BLaER1 treated with 17β-estradiol and CSF1 and Interleukin-3, amounts not matched to agents 10 nM and 100 nM (cell line): ENCODE measurements at regions not wholly inside any gene's neighbourhood (a gene's known extent, or its start where the extent isn't known, plus 50 kb on each side); places are given as distances from the start of the nearest gene placed in this dataset.

Experiments
- H3K27ac ChIP-seq, 11 experiments: shearing (Covaris generic); formaldehyde crosslinking; 2 replicates each; pipeline ENCODE4 v1.8.1; 2022
- H3K27me3 ChIP-seq, 11 experiments: shearing (Covaris generic); formaldehyde crosslinking; 2 replicates each; pipeline ENCODE4 v1.8.1; 2022
- H3K36me3 ChIP-seq, 11 experiments: shearing (Covaris generic); formaldehyde crosslinking; 2 replicates each; pipeline ENCODE4 v1.8.1; 2022
- H3K4me1 ChIP-seq, 10 experiments: shearing (Covaris generic); formaldehyde crosslinking; 2 replicates each; pipeline ENCODE4 v1.8.1; 2022
- H3K4me2 ChIP-seq, 11 experiments: shearing (Covaris generic); formaldehyde crosslinking; 2 replicates each; pipeline ENCODE4 v1.8.1; 2022
- H3K4me3 ChIP-seq, 10 experiments: shearing (Covaris generic); formaldehyde crosslinking; 2 replicates each; pipeline ENCODE4 v1.8.1; 2022
- H3K9ac ChIP-seq, 11 experiments: shearing (Covaris generic); formaldehyde crosslinking; 2 replicates each; pipeline ENCODE4 v1.8.1; 2022
- H3K9me3 ChIP-seq, 11 experiments: shearing (Covaris generic); formaldehyde crosslinking; replicated peaks in 1 of 11; 2 replicates each; pipeline ENCODE4 v1.8.1; 2022
- H4K20me1 ChIP-seq, 11 experiments: shearing (Covaris generic); formaldehyde crosslinking; 2 replicates each; pipeline ENCODE4 v1.8.1; 2022
- Cebpa-rat ChIP-seq, 11 experiments: shearing (Covaris generic); IDR thresholded peaks; 2 replicates each; pipeline ENCODE4 v1.8.1; 2022

DNA sequence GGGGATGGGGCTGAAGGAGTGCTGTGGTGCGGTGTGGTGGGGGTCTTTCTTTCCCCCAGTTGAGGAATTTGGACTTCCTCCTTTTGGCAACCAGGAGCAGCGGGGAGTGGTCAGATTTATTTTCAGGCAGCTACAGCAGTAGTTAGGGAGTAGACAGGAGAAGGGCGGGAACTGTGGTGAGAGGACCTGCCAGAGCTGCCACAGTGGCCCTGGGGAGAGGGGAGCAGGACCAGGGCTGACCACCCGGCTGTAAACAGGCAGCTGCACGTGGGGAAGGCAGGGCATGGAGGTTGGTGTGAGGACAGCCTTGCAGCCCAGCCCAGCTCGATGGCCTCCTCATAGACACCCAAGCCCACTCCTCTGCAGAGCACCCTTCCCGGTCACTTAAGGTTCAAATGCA, 197.2 kb downstream of the GLI2 start:
- H3K27ac ChIP-seq: no peak overlapping the region

DNA sequence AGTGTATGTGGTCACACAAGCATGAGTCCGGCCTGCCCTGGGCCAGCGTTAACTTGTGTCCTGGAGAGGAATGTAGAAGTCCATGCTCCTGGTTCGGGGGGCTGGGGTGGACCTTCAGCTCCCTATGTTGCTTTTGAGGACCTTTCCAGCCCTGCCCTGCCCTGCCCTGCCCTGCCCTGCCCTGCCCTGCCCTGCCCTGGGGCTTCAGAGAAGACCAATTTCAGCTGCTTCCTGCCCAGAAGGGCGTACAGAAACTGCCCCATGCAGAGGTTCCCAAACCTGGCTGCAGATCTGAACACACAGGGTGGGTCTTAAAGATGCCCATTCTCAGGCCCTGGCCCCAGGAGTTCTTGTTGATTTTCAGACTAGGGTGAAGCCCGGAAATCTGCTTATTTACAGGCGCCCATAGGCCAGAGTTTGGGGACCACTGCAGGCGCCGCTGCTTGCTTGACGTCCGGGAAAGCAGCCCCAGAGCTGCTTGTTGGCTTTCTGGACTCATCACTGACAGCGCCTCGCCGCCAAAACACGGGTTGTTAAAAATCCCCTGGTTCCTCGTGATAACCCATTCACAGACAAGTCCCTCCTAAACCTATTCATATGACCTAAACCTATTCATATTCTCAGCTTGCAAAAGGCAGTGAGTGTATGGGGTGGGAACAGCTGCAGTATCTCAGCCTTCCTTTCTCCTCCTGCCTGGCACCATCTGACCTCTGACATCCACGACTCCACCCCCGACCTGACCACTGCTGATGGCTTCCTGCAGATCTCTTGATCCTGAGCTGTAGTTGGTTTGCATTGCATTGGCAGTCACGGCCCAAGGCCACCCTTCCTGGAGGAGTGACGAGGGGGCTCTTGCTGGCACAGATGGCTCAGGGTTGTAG, 198.3 kb downstream of the GLI2 start:
- Histone ChIP-seq H3K9ac (no peak overlapping the region), H3K36me3 (no peaks in the 10 kb centered on the region), H3K4me2 (no peak overlapping the region), H3K27ac (no peak overlapping the region), H3K4me3 (no peak overlapping the region), H3K27me3 (no peaks in the 10 kb centered on the region), H3K4me1 (peaks cover 0 to 11% (median 2%) of the 10 kb centered on the region in 10 experiments; a peak in 7 of 20 replicates), H4K20me1 (no peaks in the 10 kb centered on the region; a peak in 1 of 22 replicates), H3K9me3 (peaks cover 0 to 13% (median 0%) of the 10 kb centered on the region in 11 experiments; a peak in 5 of 22 replicates)
- no peak for TF ChIP-seq Cebpa-rat (IDR thresholded peaks at IDR 0.05)

More for the DNA sequence above, 197.2 kb downstream of the GLI2 start:
- peak overlapping the region in 3 of 11 experiments; percentile 12 to 26 (median 19); a peak in 4 of 22 replicates for H3K4me2 ChIP-seq
- H3K4me1 ChIP-seq: peaks cover 0 to 9% (median 0%) of the 10 kb centered on the region in 10 experiments; a peak in 3 of 20 replicates
- no peaks in the 10 kb centered on the region; a peak in 1 of 22 replicates for H4K20me1 ChIP-seq
- no peak overlapping the region for H3K9ac ChIP-seq
- peaks cover 0 to 13% (median 0%) of the 10 kb centered on the region in 11 experiments; a peak in 5 of 22 replicates for H3K9me3 ChIP-seq
- H3K27me3 ChIP-seq: no peaks in the 10 kb centered on the region
- no peaks in the 10 kb centered on the region for H3K36me3 ChIP-seq
- H3K4me3 ChIP-seq: no peak overlapping the region
- no peak for TF ChIP-seq Cebpa-rat (IDR thresholded peaks at IDR 0.05)

DNA sequence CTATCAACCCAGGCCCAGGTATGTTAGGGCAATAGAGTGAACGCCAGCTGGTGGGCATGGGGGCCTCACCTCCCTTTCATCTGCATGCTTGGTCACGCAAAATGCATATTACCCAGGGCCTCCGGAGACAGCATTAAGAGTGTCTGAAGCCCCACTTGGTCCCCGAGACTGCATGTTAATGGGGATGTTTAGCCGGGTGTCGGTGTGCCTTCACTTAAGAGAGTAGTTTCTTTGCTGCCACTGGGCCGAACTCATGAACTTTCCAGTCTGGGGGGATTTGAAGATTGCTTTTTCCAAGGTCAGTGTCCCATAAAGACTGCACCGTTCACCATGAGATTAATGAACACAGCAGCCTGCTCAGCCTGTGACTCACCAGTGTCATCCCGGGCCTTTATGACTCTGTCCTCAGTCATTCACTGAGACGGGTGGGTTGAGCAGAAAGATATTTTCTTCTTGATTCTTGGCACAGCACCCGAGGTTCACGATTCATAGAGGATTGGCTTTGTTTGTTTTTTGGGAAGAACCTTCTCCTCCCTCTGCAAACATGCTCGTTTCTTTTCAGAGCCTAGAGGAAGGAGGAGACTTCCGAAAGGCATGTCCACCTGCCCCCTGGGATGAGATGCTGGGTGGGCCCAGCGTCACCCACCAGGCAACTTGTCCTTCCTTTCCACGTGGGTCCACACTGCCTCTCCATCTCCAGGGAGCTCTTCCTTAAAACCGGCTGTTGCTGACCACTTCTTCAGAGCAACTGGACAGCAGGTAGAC, 199.1 kb downstream of the GLI2 start:
- no peak overlapping the region for H3K27ac ChIP-seq
- H3K4me3 ChIP-seq: no peak overlapping the region
- no peaks in the 10 kb centered on the region for H3K27me3 ChIP-seq
- TF ChIP-seq Cebpa-rat (IDR thresholded peaks at IDR 0.05): no peak
- no peak overlapping the region for H3K4me2 ChIP-seq
- H3K9ac ChIP-seq: no peak overlapping the region
- peaks cover 0 to 17% (median 4%) of the 10 kb centered on the region in 10 experiments; a peak in 9 of 20 replicates for H3K4me1 ChIP-seq
- peaks cover 0 to 13% (median 0%) of the 10 kb centered on the region in 11 experiments; a peak in 5 of 22 replicates for H3K9me3 ChIP-seq
- no peaks in the 10 kb centered on the region; a peak in 1 of 22 replicates for H4K20me1 ChIP-seq
- H3K36me3 ChIP-seq: no peaks in the 10 kb centered on the region

GRCh38 chr2:120935339-120936313, 200.0 kb downstream of the GLI2 start:
- Histone ChIP-seq H3K4me3 (no peak overlapping the region), H3K4me2 (no peak overlapping the region), H3K9me3 (peaks cover 0 to 12% (median 0%) of the 10 kb centered on the region in 11 experiments; a peak in 5 of 22 replicates), H4K20me1 (no peaks in the 10 kb centered on the region; a peak in 1 of 22 replicates), H3K27ac (no peak overlapping the region), H3K4me1 (peaks cover 0 to 17% (median 5%) of the 10 kb centered on the region in 10 experiments; a peak in 9 of 20 replicates), H3K9ac (no peak overlapping the region), H3K27me3 (no peaks in the 10 kb centered on the region), H3K36me3 (no peaks in the 10 kb centered on the region)
- TF ChIP-seq Cebpa-rat (IDR thresholded peaks at IDR 0.05): no peak

DNA sequence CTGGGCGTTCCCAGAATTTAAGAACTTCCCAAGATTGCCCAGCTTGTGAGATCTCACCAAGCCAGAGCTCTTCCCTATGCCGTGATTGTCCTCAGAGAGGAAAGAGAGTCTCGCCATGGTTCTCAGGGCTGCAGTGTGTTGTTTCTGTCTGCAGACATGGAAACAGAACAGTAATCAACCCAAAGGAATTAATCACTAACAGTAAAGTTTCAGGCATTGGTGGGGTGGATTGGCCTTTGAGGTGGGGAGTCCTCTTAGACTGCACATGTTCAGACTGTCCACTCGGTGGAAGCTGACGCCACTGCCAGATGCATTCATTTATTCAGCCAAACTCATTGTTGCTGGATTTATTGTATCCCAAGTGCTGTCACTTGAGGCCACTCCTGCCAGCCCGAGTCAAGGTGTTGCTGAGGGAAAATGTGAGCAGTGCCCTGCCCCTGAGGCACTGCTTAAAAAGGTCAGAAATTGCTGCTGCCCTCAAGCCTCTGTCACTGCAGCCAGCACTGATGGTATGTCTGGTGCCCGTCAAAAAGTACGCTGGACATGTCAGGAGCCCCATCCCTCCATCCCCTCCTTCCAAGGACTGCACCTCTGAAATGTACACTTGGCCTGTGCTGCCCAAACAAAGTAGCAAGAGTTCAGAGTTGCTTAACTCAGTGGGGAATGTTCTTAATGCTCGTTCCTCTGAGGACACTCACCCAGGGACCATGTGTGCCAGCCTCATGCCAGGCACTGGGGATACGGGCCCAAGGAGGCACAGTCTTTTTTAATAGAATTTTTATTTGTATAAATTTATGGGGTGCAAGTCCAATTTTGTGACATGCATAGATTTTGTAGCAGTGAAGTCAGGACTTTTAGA, 201.0 kb downstream of the GLI2 start:
- TF ChIP-seq Cebpa-rat (IDR thresholded peaks at IDR 0.05): no peak
- Histone ChIP-seq H3K4me3 (no peak overlapping the region), H3K9ac (no peak overlapping the region), H4K20me1 (no peaks in the 10 kb centered on the region), H3K4me1 (peaks cover 0 to 23% (median 8%) of the 10 kb centered on the region in 10 experiments; a peak in 12 of 20 replicates), H3K36me3 (no peaks in the 10 kb centered on the region), H3K4me2 (no peak overlapping the region), H3K9me3 (peaks cover 0 to 3% (median 0%) of the 10 kb centered on the region in 11 experiments; a peak in 2 of 22 replicates), H3K27ac (no peak overlapping the region), H3K27me3 (no peaks in the 10 kb centered on the region)

DNA sequence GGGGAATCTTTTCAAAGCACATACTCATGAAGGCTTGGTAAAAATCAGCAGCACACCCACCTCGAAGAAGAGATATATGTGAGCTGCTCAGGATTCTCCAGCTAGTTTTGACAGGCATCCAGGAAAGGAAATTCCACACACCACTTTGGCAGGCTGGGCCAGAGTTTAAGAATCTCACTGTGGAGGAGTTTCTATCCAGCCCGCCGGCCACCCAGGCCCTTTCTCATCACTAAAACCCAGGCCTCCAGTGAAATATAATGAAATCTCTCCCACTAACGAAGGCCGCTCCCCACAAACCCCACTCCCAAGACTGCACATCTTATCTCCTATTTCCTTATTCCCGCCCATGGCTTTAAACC, 202.0 kb downstream of the GLI2 start:
- no peak overlapping the region for H3K27ac ChIP-seq
- no peaks in the 10 kb centered on the region for H3K36me3 ChIP-seq
- no peak for TF ChIP-seq Cebpa-rat (IDR thresholded peaks at IDR 0.05)
- H3K27me3 ChIP-seq: no peaks in the 10 kb centered on the region
- no peaks in the 10 kb centered on the region for H4K20me1 ChIP-seq
- H3K4me1 ChIP-seq: peaks cover 0 to 31% (median 15%) of the 10 kb centered on the region in 10 experiments; a peak in 12 of 20 replicates
- no peaks in the 10 kb centered on the region for H3K9me3 ChIP-seq
- H3K4me2 ChIP-seq: no peak overlapping the region
- H3K9ac ChIP-seq: no peak overlapping the region
- no peak overlapping the region for H3K4me3 ChIP-seq

GRCh38 chr2:120938045-120938771, 202.5 kb downstream of the GLI2 start:
- no peak overlapping the region for H3K4me3 ChIP-seq
- no peaks in the 10 kb centered on the region for H3K27me3 ChIP-seq
- H3K4me2 ChIP-seq: no peak overlapping the region
- TF ChIP-seq Cebpa-rat (IDR thresholded peaks at IDR 0.05): no peak
- H3K9me3 ChIP-seq: no peaks in the 10 kb centered on the region
- no peak overlapping the region for H3K9ac ChIP-seq
- H3K27ac ChIP-seq: no peak overlapping the region
- H3K4me1 ChIP-seq: peaks cover 0 to 27% (median 15%) of the 10 kb centered on the region in 10 experiments; a peak in 12 of 20 replicates
- no peaks in the 10 kb centered on the region for H4K20me1 ChIP-seq
- no peaks in the 10 kb centered on the region for H3K36me3 ChIP-seq
